Stimulated activated CD8-positive, alpha-beta memory T cell treated with anti-CD3 and anti-CD28 coated beads, Interleukin-15, amount 100 ng/mL, for 1 hour (primary cell): ENCODE measurements at regions not wholly inside any gene's neighbourhood (a gene's known extent, or its start where the extent isn't known, plus 50 kb on each side); places are given as distances from the start of the nearest gene placed in this dataset.
"Not testable (repeated sequence)": the region's sequence is repeated elsewhere in the genome, so short reads cannot be mapped to it uniquely, and the experiment has no call there.

ENCODE experiments used
- DNase-seq: peaks from one replicate; pipeline ENCODE4 v3.0.0-alpha.2; 2020; ENCODE audit warnings: low read depth

DNA sequence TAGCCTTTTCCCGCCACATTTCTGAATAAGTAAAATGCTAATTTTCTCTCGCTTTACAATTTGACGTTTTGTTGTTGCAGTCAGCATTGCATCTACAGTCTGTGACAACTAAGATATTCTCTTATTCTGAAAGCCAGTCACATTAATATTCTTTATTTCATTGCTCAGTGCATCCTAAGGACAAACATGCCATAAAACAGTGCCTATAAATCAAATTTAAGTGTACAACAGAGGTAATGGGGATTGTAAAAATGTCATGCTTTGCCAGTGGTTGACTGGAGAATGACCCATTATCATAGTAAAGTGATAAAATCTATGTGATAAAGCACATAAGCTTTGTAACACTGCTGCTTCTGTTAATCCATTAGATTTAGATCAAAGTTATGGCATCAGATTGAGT, 1850.0 kb upstream of the ACO1 start:
- DNase-seq: no peak

DNA sequence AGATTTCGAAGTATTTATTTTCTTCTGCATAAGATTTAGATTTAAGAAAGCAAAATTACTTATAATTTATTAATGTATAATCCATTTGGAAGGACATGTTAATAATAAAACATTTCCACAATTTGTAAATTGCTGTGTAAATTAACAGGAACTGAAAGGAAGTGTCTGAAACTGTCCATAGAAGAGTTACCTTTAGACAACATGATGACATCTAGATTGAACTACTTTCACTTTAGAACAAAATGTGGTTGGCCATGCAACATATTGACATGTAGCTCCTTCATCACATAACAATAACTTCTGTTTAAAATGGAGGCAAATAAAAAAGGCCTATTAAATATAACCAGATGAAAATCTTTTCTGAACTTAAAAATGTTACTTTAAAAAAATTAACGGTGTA, 1849.5 kb upstream of the ACO1 start:
- no peak for DNase-seq

DNA sequence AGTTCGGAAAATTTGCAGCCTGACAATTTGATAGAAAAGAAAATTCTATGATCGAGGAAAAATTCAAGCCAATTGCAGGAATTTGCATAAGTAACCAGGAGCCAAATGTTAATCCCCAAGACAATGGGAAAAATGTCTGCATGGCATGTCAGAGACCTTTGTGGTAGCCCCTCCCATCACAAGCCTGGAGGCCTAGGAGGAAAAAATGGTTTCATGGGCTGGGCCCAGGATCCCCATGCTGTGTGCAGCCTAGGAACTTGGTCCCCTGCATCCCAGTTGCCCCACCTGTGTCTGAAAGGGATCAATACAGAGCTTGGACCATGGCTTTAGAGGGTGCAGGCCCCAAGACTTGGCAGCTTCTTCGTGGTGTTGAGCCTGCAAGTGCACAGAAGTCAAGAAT, 1847.9 kb upstream of the ACO1 start:
- no peak for DNase-seq

DNA sequence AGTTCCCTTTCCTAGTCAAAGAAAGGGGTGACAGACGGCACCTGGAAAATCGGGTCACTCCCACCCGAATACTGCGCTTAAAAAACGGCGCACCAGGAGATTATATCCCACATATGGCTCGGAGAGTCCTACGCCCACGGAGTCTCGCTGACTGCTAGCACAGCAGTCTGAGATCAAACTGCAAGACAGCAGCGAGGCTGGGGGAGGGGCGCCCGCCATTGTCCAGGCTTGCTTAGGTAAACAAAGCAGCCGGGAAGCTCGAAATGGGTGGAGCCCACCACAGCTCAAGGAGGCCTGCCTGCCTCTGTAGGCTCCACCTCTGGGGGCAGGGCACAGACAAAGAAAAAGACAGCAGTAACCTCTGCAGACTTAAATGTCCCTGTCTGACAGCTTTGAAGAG, 1844.7 kb upstream of the ACO1 start:
- DNase-seq: not testable (repeated sequence)

DNA sequence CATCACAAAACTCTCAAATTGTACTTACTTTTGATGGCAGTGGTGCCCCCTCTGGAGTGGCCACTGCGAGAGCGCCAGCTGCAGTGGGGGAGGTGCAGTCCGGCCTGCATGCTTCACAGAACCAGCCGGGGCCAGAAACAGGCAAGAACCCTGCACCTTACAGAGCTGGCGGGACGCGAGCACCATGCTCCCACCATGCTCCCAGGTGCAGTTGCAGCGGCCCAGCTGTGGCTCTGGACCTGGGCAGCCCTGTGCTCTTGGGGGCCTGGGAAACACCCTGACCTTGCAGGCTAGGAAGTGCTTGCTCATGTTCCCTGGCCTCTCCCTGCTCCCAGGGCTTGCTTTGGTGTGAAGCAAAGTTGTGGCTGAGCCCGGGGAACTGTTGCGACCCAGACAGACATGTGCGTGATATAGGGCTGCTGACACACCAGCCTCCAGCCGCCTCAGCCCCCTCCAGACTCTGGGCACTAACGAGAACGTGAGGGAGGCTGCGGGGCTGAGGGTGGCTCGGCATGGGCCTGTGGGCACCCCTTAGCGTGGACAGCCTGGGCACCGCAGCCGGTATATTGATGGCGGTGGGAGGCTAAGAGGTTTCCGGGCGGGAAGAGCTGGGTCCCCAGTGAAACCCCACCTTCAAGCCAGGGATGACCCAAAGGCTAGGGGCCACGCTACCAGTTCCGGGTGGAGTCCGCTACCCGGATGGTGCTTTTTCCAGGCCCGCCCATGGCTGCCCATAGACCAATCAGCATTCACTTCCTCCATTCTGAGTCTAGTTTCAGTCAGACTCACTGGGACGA, 1809.9 kb upstream of the ACO1 start:
- DNase-seq: no peak

DNA sequence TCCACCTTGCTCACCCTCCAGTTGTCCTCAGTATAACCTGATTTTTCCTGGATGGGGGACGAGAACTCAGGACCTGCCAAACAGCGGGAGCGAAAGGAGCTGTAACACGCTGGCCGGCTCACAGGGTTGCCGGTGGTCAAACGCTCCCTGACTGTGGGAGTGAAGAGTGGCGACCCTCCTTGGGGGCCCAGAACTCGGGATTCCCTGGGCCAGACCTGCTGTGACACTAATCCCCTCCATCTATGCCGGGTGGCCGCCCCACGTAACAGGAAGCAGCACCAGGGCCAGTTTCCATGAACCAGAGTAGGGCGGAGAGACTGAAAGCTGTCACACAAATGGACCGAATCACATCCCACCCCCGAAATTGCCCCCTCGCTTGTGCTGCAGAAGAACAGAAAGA, 1809.2 kb upstream of the ACO1 start:
- no peak for DNase-seq

DNA sequence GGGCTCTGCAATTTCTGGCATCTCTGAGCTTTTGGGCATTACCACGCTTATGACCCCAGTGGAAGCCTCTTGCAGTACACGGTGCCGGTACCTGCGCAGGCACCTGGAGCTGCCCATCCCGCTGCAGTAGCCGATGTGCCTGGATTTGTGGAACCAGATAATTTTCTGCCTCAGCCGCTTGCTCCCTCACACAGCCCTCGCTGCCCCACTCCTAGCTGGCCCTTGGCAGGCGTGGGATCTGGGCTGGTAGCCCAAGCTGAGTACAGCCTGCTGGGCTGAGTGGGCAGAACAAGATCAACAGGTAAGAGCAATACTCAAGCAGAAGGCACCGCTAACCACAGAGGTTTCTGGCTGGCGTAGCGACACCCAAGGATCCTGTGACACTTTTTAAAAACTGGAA, 1808.8 kb upstream of the ACO1 start:
- DNase-seq: no peak

DNA sequence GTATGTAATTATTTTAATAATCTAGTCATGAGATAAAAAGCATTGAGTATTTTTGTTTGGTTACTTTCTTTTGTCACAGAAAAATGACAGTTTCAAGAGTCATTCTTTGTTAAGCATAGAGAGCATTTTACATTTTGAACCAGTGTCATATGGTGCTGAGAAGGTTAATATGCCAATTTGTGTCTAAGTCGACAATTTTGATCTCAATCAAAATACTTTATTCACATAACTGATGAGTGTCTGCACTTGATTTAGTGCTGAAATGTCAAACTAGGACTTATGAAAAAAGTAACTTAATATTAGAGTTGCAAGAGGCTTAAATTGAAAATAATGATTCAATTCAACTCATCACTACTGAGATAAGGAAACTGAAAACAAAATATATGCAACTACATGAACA, 1804.6 kb upstream of the ACO1 start:
- no peak for DNase-seq

DNA sequence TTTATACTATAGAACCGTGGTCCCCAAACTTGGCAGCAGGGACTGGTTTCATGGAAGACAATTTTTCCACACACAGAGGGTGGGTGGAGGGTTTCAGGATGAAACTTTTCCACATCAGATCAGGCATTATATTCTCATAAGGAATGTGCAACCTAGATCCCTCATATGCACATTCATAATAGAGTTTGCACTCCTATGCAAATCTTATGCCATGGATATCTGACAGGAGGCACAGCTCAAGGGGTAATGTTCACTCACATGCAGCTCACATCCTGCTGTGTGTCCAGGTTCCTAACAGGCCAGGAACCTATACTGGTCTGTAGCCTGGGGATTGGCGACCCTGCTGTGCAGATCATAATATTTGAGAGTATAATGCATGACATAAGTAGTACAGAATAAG, 1802.2 kb upstream of the ACO1 start:
- no peak for DNase-seq

DNA sequence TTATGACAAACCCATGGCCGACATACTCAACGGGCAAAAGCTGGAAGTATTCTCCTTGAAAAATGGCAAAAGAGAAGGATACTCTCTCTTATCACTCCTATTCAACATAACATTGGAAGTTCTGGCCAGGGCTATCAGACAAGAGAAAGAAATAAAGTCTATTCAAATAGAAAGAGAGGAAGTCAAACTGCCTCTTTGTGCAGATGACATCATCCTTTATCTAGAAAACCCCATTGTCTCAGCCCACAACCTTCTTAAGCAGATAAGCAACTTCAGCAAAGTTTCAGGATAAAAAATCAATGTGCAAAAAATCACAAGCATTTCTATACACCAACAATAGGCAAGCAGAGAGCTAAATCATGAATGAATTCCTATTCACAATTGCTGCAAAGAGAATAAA, 1799.9 kb upstream of the ACO1 start:
- DNase-seq: no peak

DNA sequence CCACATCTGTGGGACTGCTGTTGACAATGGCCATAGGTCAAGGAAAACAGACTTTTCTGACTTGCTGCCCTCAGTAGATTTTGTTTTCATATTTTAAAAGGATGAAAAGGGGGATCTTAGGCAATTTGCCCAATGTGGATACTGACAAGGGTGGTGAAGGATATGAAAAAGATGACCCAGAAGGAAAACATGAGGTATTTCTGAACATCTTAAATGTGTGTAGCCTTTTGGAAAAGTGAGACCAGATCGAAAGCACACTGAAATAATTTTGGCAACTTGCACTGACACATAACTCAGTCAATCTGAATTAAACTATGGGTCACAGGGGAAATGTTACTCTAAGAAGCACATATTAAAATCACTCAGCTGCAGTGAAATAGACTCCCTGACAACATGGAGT, 1793.0 kb upstream of the ACO1 start:
- no peak for DNase-seq

DNA sequence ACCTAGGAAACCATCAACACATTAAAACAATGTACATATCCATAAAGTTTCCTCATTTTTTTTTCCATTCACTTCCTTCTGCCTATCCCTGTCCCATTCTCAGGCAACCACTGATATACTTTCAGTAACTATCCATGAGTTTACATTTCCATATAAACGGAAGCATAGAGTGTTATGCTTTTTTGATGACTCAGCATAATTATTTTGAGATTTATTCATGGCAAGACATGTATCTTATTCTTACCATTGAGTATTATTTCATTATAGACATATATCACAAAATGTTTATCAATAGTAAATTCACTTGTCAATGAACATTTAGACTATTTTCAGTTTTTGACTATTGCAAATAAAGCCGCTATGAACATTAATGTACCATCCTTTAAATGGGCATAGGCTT, 1786.8 kb upstream of the ACO1 start:
- no peak for DNase-seq

DNA sequence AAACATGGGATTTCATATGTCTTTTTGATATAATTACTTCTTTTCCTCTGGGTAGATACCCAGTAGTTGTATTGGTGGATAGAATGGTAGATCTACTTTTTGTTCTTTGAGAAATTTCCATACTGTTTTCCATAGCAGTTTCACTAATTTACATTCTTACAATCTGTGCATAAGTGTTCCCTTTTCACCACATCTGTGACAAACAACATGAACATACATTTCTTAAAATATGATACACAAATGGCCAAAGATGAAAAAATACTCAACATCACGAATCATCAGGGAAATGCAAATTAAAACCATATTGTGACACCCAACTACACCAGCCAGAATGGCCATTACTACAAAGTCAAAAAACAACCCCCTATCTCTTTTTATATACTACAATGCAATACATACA, 1778.5 kb upstream of the ACO1 start:
- DNase-seq: no peak

DNA sequence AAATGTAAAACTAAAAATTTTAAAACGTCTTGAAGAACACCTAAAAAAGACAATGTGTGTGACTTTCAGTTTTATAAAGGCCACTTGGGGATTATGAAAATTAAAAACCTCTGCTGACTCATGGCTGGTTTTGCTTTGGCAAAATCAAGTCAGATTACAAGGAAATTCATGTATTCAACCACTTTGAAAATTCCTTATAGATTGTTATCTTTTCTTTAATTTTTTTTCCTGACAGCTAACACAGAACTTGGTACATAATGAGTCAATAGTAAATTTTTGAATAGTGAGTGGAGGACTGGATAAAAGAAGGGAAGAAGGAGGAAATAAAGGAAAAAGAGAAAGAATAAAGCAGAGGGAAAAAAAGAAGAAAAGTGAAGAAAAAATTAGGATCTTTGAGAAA, 1774.7 kb upstream of the ACO1 start:
- DNase-seq: no peak

DNA sequence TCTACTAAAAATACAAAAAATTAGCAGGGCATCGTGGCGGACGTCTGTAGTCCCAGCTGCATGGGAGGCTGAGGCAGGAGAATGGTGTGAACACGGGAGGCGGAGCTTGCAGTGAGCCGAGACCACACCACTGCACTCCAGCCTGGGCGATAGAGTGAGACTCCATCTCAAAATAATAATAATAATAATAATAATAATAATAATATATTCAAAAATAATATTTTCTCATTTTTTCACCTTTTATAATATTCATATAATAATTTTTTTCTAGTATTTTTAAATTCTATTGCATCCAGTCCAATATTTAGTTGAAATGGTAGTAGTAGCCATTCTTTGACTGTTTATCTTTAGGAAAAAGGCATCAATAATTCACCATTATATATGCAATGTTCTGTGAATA, 1767.7 kb upstream of the ACO1 start:
- not testable (repeated sequence) for DNase-seq

DNA sequence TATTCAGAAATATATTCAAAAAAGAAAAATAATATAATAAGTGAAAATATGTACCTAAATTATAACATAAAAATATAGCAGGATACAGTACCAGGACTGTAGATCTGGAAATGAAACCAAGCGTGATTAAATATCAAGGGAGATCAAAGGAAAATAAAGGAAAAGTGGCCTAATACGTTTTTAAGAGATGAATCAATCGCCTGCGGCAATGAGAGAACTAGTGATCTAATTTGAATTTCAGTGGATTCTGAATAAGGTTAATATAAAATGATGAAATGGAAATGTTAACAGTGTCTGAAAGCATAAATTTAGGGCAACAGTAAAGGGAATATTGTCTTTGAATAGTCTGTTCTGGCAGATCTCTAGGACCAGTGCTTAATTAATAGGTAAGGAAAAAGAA, 1761.9 kb upstream of the ACO1 start:
- DNase-seq: no peak

DNA sequence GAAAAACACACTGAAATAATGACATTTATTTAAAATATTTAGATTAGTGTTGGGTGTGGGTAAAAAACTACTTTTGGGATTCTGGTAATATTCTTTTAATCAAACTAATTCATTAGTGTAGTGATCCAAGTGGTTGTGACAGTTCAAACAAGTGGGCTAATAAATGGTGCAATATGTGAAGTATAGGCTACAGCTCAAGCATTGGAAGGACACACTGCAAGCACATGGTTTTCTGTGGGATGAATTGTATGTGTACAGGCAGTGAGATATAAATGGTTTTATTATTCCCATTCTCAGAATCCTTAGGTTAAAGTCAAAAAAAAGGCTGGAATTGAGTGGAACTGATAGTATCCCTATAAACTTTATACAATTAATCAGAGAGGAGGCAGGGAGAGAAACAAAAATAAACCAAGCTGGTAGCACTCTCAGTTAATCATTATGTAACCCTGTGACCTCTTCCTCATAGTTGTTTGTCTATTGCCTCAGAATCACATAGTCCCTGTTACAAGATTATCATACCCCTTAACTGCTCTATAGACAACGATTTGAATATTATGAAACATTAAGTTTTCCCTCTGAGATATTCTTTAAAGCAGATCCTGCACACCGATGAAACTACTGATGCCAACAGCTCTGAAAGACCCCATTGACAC, 1755.4 kb upstream of the ACO1 start:
- no peak for DNase-seq

DNA sequence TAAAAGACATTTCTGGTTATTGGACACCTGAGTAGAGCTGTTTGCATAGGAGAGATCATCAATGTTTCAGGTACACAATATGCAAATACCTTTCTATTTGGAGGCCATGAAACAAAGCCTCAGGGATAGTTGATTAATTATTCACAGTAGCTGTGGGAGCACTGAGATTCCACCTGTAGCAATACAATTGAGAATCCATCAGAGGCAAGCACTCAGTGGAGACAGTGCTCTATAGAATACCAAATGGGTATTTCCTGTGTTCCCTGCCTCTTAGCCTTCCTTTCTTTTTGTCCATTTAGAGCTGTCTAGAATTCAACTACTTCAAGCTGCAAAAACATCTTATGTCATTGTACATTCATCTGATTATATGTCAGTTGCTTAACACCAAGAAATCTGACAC, 1754.0 kb upstream of the ACO1 start:
- DNase-seq: no peak

DNA sequence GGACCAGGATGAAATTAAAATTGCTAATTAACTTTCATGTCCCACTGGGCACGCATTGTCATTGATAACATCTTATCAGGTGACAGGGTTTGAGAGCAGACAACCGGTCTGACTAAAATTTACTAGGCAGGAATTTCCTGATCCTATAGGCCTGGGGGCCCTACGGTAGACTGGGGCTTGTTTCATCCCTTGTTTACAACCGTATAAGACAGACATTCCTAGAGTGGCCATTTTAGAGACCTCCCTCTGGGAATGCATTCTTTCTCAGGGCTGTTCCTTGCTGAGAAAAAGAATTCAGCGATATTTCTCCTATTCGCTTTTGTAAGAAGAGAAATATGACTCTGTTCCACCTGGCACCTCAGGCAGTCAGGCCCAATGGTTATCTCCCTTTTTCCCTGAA, 1737.8 kb upstream of the ACO1 start:
- DNase-seq: not testable (repeated sequence)

DNA sequence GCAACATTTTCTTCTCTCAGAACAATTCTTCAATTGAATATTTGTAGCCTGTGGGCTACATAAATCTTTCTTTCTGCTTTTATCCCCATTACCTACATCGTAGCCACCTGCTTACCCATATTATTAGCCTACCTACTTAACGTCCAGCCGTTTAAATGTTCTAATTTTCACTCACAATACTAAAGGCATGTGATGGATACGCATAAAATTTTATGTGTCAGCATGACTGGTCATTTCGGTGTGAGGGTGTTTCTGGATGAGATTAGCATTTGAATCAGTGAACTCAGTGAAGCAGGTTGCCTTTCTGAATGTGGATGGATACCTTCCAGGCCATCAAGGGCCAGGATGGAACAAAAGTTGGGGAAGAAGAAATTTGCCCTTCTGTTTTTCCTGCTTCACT, 1722.5 kb upstream of the ACO1 start:
- no peak for DNase-seq

DNA sequence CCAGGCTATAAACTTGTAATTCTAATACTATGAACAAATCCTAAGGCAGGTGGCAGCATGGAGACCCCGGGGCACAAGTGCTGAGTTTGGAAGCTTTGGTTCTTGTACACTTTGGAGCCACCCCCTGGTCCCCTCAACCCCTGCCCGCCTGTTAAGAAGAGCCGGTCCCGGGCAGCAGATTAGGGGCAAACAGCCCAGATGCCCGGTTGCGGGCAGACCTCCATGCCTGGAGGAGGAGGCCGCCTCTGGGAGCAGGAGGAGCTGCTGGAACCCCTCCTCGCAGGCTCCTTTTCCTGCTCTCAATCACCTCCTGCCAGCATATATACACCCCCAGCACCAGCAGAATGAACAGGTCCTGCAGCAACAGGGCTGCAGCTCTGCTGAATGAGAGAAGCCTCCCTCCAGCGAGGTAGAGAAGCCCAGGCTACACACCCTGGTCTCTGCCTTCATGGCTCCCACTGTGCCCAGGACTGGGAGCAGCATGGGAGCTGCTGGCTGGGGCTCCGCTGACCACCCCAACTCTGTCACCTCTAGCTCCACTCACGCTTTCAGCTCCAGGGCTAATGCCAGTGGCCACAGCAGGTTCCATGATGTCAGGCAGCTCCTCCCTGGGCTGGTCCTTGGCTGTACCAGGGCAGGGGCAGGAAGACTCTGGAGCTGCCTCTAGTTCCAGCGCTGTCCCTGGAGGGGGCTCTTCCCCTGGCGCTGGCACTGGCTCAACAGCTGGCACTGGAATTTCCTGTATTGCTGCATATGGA, 1713.5 kb upstream of the ACO1 start:
- no peak for DNase-seq

DNA sequence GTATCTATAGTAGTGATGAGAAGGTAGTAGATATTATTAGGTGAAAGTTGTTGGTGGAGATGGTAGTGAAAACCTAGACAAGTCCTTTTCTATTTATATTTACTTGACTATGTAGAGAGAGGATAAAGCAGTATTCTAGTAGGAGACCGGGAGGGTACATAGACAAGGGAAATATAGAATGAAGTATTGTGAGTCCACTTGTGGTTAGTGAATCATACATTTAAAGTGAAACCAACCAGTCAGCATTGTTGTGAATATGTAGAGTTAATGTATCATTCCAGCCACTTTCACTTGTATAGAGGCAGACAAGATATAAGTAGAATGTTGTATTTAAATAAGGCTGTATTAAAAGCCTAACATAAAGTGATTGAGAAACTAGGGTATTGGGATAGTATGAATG, 1711.3 kb upstream of the ACO1 start:
- no peak for DNase-seq

DNA sequence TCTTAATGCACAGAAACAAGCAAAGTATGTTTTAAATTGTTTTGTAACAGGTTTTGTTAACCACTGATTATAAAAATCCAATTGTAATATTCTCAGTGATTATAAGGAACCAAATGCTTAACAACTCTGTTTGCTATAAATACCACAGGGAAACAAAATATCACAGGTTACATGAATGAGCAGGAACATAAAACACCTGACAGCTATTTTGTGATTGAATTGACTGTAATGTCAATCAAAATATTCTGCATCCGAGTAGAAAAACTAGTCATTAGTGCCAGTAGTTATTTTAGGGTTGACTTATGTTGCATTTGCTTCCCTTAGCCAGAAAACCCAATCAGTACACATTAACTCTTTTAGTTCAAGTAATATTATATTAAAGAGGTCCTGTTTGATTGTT, 1707.8 kb upstream of the ACO1 start:
- DNase-seq: no peak
